GM12872 (cell line): ENCODE measurements at regions not wholly inside any gene's neighbourhood (a gene's known extent, or its start where the extent isn't known, plus 50 kb on each side); places are given as distances from the start of the nearest gene placed in this dataset.

Experiments
- CTCF ChIP-seq: IDR thresholded peaks from 3 replicates; pipeline ENCODE4 v1.5.1; 2011; ENCODE audit warnings: low read depth, mild to moderate bottlenecking, low read length, moderate library complexity; ENCODE audit not compliant: insufficient read depth

GRCh38 chr14:86892152-86892956 is 1100.6 kb downstream of the GALC start:
- no peak for TF ChIP-seq CTCF

- TF ChIP-seq CTCF: no peak
Observed at GRCh38 chr14:86885280-86885679, 1107.7 kb downstream of the GALC start.

GRCh38 chr14:86884498-86884897 is 1108.5 kb downstream of the GALC start:
- no peak for TF ChIP-seq CTCF

GRCh38 chr14:86882818-86883217 is 1110.2 kb downstream of the GALC start:
- TF ChIP-seq CTCF: no peak

GRCh38 chr14:86865934-86866333 is 1127.0 kb downstream of the GALC start:
- TF ChIP-seq CTCF: no peak

- no peak for TF ChIP-seq CTCF
Observed at GRCh38 chr14:86858591-86858990, 1134.4 kb downstream of the GALC start.

GRCh38 chr14:86858031-86858430 is 1135.0 kb downstream of the GALC start:
- TF ChIP-seq CTCF: no peak

- no peak for TF ChIP-seq CTCF
Observed at GRCh38 chr14:86852530-86852929, 1140.5 kb downstream of the GALC start.
